ENCODE measurements at regions not wholly inside any gene's neighbourhood (a gene's known extent, or its start where the extent isn't known, plus 50 kb on each side); places are given as distances from the start of the nearest gene placed in this dataset.

DNA sequence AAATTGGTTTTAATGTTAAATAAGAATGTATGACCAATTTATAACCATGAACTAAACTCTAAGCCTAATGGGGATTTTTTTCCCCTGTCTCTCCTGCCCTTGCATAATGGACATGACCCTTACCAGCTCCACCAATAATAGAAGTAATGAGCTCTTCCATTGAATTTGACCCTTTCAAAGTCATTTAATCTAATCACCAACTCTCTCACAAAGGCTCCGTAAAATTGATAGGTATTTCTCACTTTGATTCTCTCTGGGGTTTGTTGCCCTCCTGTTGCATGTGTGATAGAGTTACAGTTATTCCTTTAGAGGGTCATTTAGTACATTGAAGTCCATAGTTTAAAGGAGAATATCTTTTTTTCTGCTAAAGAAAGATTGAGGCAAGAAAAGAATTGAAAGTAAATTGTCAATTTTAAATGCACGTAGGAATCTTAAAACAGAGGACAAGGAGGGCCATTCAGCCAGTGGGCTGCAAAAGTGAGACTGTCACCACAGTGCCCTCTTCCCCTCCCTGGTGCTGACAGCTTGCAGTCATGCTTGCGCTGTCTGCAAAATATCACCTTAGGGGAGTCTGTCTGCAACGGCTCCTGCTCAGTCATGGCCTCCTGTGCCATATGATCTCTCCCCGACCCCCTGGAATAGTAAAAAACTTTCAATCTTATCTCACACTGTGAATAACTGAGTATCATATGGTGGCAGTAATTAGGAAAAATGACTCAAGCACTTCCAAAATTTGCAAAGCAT is 307.5 kb upstream of the GNPDA2 start:
- no peak overlapping the region for H3K27ac ChIP-seq
- TF ChIP-seq, protein P1, sequence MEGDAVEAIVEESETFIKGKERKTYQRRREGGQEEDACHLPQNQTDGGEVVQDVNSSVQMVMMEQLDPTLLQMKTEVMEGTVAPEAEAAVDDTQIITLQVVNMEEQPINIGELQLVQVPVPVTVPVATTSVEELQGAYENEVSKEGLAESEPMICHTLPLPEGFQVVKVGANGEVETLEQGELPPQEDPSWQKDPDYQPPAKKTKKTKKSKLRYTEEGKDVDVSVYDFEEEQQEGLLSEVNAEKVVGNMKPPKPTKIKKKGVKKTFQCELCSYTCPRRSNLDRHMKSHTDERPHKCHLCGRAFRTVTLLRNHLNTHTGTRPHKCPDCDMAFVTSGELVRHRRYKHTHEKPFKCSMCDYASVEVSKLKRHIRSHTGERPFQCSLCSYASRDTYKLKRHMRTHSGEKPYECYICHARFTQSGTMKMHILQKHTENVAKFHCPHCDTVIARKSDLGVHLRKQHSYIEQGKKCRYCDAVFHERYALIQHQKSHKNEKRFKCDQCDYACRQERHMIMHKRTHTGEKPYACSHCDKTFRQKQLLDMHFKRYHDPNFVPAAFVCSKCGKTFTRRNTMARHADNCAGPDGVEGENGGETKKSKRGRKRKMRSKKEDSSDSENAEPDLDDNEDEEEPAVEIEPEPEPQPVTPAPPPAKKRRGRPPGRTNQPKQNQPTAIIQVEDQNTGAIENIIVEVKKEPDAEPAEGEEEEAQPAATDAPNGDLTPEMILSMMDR (conservative IDR thresholded peaks at IDR 0.05) = no peak
- no peak for TF ChIP-seq ZFX (IDR thresholded peaks at IDR 0.05)

DNA sequence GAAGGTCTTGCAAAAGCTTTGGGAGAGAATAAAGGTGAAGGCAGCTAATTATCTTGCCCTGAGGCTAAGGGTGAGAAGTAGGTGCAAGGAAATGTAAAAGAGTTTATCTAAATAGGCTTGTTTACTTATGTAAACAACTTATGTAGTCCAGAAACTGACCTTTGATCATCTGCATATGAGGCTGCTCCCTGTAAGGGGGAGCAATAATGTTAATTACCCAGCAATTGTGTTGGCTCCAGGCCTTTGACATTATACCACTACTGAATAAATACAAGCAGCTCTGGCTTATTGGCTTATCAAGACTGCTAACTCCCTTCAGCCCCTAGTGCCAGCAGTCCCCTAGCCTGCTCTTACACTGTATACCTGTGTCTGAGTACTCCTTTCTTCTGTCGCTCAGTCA is 303.7 kb upstream of the GNPDA2 start:
- no peak overlapping the region for H3K27ac ChIP-seq
- no peak for TF ChIP-seq ZFX (IDR thresholded peaks at IDR 0.05)
- TF ChIP-seq, protein P1 (conservative IDR thresholded peaks at IDR 0.05) = no peak

DNA sequence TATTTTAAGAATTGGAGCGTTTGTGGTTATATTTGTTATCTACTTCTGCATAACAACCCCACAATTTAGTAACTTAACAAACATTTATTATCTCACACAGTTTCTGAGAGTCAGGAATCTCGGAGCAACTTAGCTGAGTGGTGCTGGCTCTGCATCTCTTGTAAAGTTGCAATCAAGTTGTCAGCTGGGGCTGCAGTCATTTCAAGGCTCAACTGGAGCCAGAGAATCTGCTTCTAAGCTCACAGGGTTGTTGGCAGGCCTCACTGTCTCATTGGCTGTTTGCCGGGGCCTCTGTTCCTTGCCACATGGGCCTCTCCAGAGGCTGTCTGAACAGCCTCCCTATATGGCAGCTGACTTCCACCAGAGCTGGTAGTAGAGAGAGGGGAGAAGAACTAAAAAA is 281.2 kb upstream of the GNPDA2 start:
- H3K27ac ChIP-seq = no peak overlapping the region
- TF ChIP-seq, protein P1 (conservative IDR thresholded peaks at IDR 0.05) = no peak
- no peak for TF ChIP-seq ZFX (IDR thresholded peaks at IDR 0.05)

DNA sequence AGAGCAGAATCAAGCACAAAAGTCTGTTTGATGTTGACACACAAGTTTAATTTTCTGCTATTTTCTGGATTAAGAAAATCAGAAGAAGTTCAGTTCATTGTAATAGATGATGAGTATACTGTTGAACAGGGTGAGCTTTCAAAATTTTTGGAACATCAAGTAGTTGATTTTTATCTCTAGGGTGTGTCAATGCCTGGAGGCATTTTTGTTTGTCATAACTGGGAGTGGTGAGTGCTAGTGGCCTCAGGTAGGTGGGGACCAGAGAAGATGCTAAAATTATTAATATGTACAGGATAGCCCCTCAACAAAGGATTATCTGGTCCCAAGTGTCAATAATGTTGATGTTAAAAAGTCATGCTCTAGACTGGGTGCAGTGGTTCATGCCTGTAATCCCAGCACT is 279.7 kb upstream of the GNPDA2 start:
- no peak overlapping the region for H3K27ac ChIP-seq
- no peak for TF ChIP-seq ZFX (IDR thresholded peaks at IDR 0.05)
- TF ChIP-seq, protein P1 (conservative IDR thresholded peaks at IDR 0.05) = no peak

DNA sequence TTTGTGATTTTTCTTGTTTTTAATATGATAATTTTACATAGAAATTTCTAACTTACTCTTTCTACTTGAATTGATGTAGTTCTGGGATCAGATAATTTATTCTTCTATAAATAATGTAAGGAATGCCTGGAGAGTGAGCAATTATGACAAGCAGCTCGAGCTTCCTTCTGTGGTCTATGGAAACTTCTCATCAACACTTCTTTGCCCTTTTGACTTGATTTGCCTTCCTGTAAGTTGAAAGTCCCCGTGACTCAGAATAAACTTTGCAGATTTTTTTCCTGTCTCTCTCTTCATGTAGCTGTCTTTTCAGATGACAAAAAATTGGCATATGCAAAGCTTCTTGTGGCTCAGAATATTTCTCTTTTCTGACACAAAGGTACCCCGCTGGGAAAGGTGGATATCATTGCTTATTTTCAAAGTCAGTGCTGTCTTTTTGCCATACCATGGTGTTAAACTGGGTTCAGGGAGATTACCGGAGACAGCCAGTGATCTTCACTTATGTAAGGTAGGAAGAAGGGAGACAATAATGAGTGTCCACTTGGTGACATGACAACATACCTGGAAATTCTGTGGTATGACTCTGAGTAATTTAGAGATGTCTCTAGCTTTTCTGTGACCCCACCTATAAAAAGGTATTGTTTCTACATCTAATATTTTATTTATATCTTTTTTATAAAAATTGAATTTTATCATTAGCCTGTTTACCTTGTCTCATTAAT is 278.6 kb upstream of the GNPDA2 start:
- TF ChIP-seq, protein P1 (conservative IDR thresholded peaks at IDR 0.05) = no peak
- no peak for TF ChIP-seq ZFX (IDR thresholded peaks at IDR 0.05)
- H3K27ac ChIP-seq = no peak overlapping the region

DNA sequence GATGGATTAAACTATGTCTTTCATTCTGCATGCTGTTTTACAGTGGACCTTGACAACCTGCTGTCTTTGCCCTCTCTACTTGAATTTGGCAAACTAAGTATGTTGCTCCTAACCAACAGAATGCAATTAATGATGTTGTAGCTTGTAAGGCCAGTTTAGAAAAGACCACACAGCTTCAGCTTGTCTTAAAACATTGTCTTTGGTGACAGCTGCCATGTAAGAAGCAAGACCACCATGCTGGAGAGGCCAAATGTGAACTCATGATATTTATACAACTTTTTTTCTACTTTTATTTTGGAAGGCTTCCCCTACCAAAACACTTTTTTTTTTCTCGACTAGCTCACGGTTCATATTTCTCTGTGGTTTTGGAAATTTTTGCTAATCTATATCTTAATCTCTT is 278.0 kb upstream of the GNPDA2 start:
- H3K27ac ChIP-seq = no peak overlapping the region
- TF ChIP-seq, protein P1 (conservative IDR thresholded peaks at IDR 0.05) = no peak
- no peak for TF ChIP-seq ZFX (IDR thresholded peaks at IDR 0.05)

DNA sequence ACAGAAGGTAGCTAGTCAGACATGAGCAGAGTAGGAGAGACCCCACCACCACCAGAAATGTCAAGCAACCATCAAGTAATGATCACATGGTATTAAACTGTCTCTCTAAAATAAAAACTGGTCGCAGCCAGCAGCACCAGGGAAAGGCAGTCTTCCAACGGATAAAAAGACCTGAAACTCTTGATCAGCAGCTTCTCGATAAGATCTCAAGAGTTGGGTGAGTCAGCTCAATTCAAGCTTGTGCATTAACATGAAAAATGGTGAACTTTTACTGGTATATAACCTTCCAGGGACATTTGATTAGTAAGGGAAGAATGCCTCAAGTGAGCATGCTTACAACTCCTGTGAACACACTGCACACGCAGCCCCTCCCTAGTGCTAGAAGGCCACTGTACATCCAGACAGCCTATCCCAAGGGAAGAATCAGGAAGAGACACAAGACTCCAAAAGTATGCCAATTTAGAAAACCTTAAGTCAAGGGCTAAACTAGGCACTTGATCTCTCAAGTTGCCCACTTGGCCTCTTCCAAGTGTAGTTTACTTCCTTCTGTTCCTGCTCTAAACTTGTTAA is 270.0 kb upstream of the GNPDA2 start:
- H3K27ac ChIP-seq = peak overlapping the region; percentile 31; the same call in 1 of the 2 replicates
- TF ChIP-seq, protein P1 (conservative IDR thresholded peaks at IDR 0.05) = no peak
- no peak for TF ChIP-seq ZFX (IDR thresholded peaks at IDR 0.05)
